ENCODE measurements at regions not wholly inside any gene's neighbourhood (a gene's known extent, or its start where the extent isn't known, plus 50 kb on each side); places are given as distances from the start of the nearest gene placed in this dataset.

DNA sequence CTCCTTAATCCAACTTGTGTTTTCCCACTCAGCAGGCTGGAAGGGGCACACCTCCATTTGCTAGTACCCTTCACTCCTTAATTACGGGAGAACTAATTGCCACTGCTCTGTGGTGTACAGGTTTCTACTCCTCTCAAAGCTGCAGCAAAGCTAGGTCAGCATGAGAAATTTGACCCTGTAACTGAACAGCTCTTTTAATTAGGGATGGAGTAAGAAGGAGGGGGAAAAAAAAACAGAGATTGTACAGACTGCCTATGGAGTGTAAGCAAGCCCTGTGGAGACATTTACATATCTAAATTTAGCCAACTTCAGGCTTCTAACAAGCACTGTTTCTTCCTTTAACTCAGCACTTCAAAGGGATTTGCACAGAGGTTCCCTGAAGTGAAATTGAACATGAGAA lies 629.7 kb upstream of the SETBP1 start:
- Mint-ChIP-seq H3K9me3 (no peaks in the 10 kb centered on the region), H3K36me3 (no peaks in the 10 kb centered on the region), H3K4me3 (no peak overlapping the region), H3K27me3 (ENCODE audit: low read depth in 2 of 2) (no peaks in the 10 kb centered on the region), H3K4me1 (no peaks in the 10 kb centered on the region), H3K27ac (no peak overlapping the region)
- intact Hi-C loops (cut with micrococcal nuclease) = no loop called here
- WGBS (ENCODE audit: insufficient coverage) = 88% methylated on average over 1 of the region's 1 CpG
- TF ChIP-seq, protein P1, sequence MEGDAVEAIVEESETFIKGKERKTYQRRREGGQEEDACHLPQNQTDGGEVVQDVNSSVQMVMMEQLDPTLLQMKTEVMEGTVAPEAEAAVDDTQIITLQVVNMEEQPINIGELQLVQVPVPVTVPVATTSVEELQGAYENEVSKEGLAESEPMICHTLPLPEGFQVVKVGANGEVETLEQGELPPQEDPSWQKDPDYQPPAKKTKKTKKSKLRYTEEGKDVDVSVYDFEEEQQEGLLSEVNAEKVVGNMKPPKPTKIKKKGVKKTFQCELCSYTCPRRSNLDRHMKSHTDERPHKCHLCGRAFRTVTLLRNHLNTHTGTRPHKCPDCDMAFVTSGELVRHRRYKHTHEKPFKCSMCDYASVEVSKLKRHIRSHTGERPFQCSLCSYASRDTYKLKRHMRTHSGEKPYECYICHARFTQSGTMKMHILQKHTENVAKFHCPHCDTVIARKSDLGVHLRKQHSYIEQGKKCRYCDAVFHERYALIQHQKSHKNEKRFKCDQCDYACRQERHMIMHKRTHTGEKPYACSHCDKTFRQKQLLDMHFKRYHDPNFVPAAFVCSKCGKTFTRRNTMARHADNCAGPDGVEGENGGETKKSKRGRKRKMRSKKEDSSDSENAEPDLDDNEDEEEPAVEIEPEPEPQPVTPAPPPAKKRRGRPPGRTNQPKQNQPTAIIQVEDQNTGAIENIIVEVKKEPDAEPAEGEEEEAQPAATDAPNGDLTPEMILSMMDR (IDR thresholded peaks at IDR 0.05) = no peak
- no peaks in the 10 kb centered on the region for H3K36me3 ChIP-seq (ENCODE audit: control insufficient read depth, insufficient read depth, low read length)
- no peaks in the 10 kb centered on the region for H3K27me3 ChIP-seq (ENCODE audit: control insufficient read depth, insufficient read depth, low read length)
- no peak for DNase-seq
- no peaks in the 10 kb centered on the region for H3K9me3 ChIP-seq (ENCODE audit: control insufficient read depth, insufficient read depth, low read length)
- ATAC-seq = no peak
- H3K4me3 ChIP-seq (ENCODE audit: low read length) = no peak overlapping the region
- no peaks in the 10 kb centered on the region for H3K4me1 ChIP-seq (ENCODE audit: control insufficient read depth, insufficient read depth, low read length)
- H3K27ac ChIP-seq (ENCODE audit: low read length) = no peak overlapping the region

DNA sequence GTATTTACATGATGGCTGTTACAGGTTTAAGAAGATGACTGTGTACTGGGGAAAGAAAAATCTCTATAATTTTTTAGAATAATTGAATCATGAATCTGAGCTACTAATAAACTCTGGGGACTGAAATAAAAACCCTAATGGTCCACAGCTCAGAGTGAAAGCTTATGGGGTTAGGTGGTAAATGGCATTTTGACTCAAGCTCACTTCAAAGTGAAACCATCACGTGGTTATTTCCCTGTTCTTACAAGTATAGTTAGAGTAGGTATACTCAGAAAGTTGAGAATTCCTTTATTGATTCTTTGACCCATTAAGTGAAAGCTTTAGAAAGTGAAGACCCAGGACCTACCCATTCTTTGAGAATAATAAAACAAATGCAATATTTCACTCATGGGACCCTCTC lies 626.2 kb upstream of the SETBP1 start:
- H3K27ac Mint-ChIP-seq = no peak overlapping the region
- no peaks in the 10 kb centered on the region for H3K36me3 Mint-ChIP-seq
- no peaks in the 10 kb centered on the region for H3K4me1 ChIP-seq (ENCODE audit: control insufficient read depth, insufficient read depth, low read length)
- peaks cover 0 to 3% of the 10 kb centered on the region in 2 donors for H3K27me3 Mint-ChIP-seq (ENCODE audit: low read depth in 2 of 2)
- DNase-seq = no peak
- H3K36me3 ChIP-seq (ENCODE audit: control insufficient read depth, insufficient read depth, low read length) = no peaks in the 10 kb centered on the region
- WGBS (ENCODE audit: insufficient coverage) = 100% methylated on average over 1 of the region's 1 CpG
- no peaks in the 10 kb centered on the region for H3K4me1 Mint-ChIP-seq
- no peak overlapping the region for H3K27ac ChIP-seq (ENCODE audit: low read length)
- no peaks in the 10 kb centered on the region for H3K9me3 ChIP-seq (ENCODE audit: control insufficient read depth, insufficient read depth, low read length)
- H3K9me3 Mint-ChIP-seq = no peaks in the 10 kb centered on the region
- ATAC-seq = no peak
- H3K4me3 Mint-ChIP-seq = no peak overlapping the region
- no peak overlapping the region for H3K4me3 ChIP-seq (ENCODE audit: low read length)
- TF ChIP-seq, protein P1 (IDR thresholded peaks at IDR 0.05) = no peak
- no peaks in the 10 kb centered on the region for H3K27me3 ChIP-seq (ENCODE audit: control insufficient read depth, insufficient read depth, low read length)
- intact Hi-C loops (cut with micrococcal nuclease) = no loop called here

DNA sequence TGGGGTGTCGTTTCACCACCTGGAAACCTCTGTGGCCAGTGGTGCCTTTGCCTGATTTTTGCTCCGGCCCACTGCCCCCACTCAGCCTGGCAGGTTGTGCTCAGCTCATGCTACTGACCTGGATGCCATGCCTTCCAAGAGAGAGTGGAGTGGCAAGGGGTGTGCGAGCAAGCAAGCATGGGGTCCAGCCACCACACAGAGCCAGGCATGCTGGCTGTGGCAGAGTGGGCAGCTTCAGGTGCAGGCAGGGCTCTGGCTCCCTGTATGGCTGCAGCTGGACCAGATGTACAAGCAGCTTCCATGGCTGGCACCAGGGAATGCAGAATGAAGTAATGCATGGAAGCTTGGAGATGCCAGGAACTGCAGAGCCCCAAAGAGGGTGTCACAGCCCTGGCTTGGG lies 620.5 kb upstream of the SETBP1 start:
- Mint-ChIP-seq H3K27ac (no peak overlapping the region), H3K36me3 (no peaks in the 10 kb centered on the region), H3K4me1 (no peaks in the 10 kb centered on the region), H3K27me3 (ENCODE audit: low read depth in 2 of 2) (peaks cover 0 to 3% of the 10 kb centered on the region in 2 donors), H3K4me3 (no peak overlapping the region), H3K9me3 (no peaks in the 10 kb centered on the region)
- DNase-seq = no peak
- H3K4me3 ChIP-seq (ENCODE audit: low read length) = no peak overlapping the region
- WGBS (ENCODE audit: insufficient coverage) = 84% methylated on average over 3 of the region's 3 CpGs
- no peak for ATAC-seq
- TF ChIP-seq, protein P1 (IDR thresholded peaks at IDR 0.05) = no peak
- no peak overlapping the region for H3K27ac ChIP-seq (ENCODE audit: low read length)
- H3K36me3 ChIP-seq (ENCODE audit: control insufficient read depth, insufficient read depth, low read length) = no peaks in the 10 kb centered on the region
- no peaks in the 10 kb centered on the region for H3K4me1 ChIP-seq (ENCODE audit: control insufficient read depth, insufficient read depth, low read length)
- no peaks in the 10 kb centered on the region for H3K27me3 ChIP-seq (ENCODE audit: control insufficient read depth, insufficient read depth, low read length)
- intact Hi-C loops (cut with micrococcal nuclease) = no loop called here
- no peaks in the 10 kb centered on the region for H3K9me3 ChIP-seq (ENCODE audit: control insufficient read depth, insufficient read depth, low read length)

DNA sequence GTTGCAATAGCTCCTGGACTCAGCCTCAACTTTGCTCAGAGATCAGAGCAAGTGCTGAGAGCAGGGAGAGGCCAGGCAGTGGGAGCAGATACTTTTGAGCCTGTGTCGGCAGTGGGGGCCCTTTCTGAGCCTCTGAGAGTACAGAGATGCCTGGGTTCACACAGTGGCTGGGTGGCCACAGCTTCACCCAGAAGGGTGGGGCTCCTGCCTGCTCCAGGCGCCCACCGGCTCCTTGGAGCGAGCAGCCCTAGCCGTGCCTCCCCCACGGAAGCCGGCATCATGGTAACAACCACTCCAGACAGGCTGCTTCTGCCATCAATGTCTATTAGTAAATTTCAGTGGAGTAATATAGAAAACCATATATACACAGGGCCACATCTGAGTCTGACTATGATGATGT lies 619.2 kb upstream of the SETBP1 start:
- Histone ChIP-seq H3K27me3 (ENCODE audit: control insufficient read depth, insufficient read depth, low read length) (no peaks in the 10 kb centered on the region), H3K9me3 (ENCODE audit: control insufficient read depth, insufficient read depth, low read length) (no peaks in the 10 kb centered on the region), H3K4me1 (ENCODE audit: control insufficient read depth, insufficient read depth, low read length) (no peaks in the 10 kb centered on the region), H3K36me3 (ENCODE audit: control insufficient read depth, insufficient read depth, low read length) (no peaks in the 10 kb centered on the region), H3K27ac (ENCODE audit: low read length) (no peak overlapping the region), H3K4me3 (ENCODE audit: low read length) (no peak overlapping the region)
- Mint-ChIP-seq H3K9me3 (no peaks in the 10 kb centered on the region), H3K4me3 (no peak overlapping the region), H3K36me3 (no peaks in the 10 kb centered on the region), H3K4me1 (no peaks in the 10 kb centered on the region), H3K27ac (no peak overlapping the region), H3K27me3 (ENCODE audit: low read depth in 2 of 2) (peaks cover 0 to 3% of the 10 kb centered on the region in 2 donors)
- TF ChIP-seq, protein P1 (IDR thresholded peaks at IDR 0.05) = no peak
- 96% methylated on average over 5 of the region's 7 CpGs for WGBS (ENCODE audit: insufficient coverage)
- no peak for ATAC-seq
- no peak for DNase-seq
- intact Hi-C loops (cut with micrococcal nuclease) = no loop called here

Data from natural killer cell (primary cell).